SK-N-DZ (cell line): ENCODE measurements at regions not wholly inside any gene's neighbourhood (a gene's known extent, or its start where the extent isn't known, plus 50 kb on each side); places are given as distances from the start of the nearest gene placed in this dataset.

Experiments used
- DNase-seq: peaks from one replicate; pipeline ENCODE4 v3.0.0-alpha.2; 2015; ENCODE audit warnings: low spot score

DNA sequence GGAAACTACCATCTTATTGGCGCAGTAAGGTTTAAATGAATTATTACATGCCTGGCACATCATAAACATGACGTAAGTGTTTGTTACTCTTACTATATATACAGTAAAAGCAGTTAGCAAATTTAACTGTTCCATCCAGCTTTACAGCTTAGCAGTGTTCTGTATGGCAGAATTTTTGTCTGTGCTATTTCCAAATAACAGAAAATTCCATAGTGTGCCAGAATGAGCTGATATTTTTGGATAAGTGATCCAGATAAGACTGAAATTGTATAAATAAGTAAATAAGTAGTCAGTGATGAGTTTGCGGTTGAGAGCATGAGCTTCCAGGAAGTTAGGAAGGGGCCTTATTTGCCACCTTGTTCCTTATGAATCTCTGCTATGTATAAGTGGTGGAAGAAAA is 236.5 kb upstream of the SLC10A2 start:
- DNase-seq, result no peak

GRCh38 chr13:103299079-103299478 is 232.9 kb upstream of the SLC10A2 start:
- no peak for DNase-seq

GRCh38 chr13:103297083-103297482 is 230.9 kb upstream of the SLC10A2 start:
- no peak for DNase-seq

GRCh38 chr13:103291798-103292572 is 225.8 kb upstream of the SLC10A2 start:
- no peak for DNase-seq

GRCh38 chr13:103291226-103291625 is 225.0 kb upstream of the SLC10A2 start:
- no peak for DNase-seq

DNA sequence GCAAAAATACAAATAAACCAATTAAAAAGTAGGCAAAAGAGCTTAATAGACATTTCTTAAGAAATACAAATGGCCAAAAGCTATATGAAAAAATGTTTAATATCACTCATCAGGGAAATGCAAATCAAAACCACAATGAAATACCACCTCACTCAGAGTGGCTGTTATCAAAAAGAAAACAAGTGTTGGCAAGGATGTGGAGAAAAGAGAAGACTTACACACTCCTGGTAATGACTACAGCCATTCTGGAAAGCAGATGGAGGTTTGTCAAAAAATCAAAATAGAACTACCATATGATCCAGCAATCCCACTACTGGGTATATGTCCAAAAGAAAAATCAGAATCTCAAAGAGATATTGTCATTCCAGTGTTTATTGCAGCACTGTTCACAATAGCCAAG is 223.5 kb upstream of the SLC10A2 start:
- DNase-seq, result no peak

DNA sequence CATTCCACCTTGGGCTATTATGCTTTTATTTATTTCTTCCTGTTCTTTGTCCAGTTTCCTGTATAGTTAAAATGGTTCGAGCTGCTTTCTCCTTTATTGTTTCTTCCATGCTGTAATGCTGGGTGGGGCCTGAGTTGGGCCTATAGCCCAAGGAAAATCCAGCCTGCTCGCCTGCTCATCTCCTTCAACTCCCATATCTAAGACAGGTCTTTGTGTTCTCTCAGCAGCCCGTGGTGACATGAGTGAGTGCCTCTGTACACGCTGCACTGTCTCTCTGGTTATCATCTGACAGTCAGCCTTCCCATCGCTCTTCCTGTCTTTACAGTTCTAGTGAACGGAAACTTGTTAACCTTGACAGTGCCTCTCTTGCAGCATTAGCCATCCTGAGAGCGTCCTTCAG is 221.9 kb upstream of the SLC10A2 start:
- no peak for DNase-seq

- DNase-seq, result no peak
Observed at GRCh38 chr13:103287659-103288058, 221.4 kb upstream of the SLC10A2 start.

DNA sequence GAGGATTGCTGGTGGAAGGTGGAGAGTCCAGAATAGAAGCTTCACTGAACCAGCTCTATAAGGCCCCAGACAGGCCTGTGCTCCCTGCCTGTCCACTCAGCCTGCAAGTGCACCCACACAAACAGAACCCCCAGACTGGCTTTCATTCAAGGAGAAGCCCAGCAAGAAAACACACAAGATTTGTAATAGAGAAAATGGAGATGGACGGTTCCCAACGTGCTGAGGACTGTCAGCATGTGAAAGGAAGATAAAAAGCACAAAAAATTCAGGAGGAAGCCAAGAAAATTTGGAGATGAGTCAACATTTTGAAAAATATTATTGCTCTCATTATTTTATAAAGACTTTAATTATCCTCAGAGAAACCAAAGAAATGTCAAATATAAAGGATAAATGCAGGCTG is 218.2 kb upstream of the SLC10A2 start:
- no peak for DNase-seq

DNA sequence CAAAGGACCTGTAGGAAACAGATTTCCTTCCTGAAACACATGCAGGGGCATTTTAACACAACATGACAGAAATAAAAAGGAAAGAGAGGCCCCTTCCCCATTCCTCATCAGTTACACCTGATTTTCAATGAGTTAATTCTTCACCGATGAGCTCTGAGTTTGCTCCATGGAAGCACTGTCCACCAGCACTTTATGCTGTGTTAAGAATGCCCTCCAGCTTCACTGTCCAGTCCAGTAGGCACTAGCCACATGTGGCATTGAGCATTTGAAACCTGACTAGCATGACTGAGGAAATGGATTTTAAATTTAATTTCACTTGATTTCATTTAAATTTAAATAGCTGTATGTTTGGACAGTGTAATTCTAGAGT is 217.2 kb upstream of the SLC10A2 start:
- DNase-seq, result no peak

DNA sequence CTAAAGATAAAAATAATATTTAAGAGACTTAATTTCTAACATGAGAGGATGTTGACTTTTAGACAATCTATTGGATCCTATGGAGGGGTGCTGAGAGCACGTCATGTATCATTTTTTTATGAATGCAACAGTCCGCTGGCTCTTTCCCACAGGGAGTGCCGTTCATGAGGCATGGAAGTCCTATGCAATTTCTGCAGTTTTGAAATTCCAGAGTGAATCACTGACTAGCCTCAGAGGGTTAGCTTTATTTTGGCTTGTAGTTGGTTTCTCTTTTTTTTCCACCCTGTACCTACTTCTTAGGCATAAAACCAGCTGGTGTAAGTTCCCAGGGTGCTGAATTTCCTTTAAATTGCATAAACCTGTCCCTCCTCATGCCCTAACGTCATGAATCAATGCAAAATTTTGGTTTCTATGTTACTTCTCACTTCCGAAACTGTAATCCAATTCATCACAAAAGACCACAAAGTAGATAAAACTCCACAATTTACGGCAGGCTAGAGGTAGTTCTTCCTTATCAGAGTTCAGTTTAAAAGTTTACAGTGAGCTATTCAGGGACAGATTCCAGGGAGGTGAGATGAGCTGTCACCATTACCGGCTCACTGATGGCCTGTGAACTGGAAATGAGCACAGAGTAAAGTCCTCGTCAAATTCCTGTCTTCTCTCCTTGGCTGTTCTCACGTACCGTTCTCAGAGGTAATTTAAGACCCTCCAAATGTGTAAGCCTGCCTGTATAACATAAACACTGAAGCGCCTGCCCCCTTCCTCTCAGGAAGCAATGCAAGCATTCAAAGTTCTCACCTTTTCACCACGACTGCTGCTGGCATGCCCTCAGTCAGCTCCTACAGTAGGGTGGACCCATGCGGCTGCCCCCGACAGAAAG is 216.6 kb upstream of the SLC10A2 start:
- DNase-seq, result no peak

GRCh38 chr13:103277959-103278694 is 211.9 kb upstream of the SLC10A2 start:
- no peak for DNase-seq

GRCh38 chr13:103276775-103277498 is 210.7 kb upstream of the SLC10A2 start:
- DNase-seq, result no peak

DNA sequence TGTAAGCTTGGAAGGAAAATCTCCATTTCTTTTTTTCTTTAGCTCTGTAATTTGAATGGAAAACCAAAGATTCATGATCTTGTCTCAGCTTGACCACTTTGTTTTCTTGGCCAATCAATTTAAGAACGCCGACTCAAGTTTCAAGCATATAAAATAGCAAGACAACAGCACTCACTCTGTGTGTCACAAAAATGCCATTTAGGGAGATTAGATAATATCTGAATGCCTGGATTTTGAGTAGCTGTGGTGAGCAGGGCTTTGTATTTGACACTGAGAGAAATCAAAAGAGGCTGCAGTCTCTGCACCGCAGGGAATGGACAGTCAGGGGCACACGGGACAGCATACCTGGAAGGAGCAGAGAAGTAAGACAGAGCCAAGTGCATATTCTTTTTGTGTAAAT is 209.5 kb upstream of the SLC10A2 start:
- DNase-seq, result peak; percentile 60

GRCh38 chr13:103275081-103275480 is 208.9 kb upstream of the SLC10A2 start:
- DNase-seq, result no peak

DNA sequence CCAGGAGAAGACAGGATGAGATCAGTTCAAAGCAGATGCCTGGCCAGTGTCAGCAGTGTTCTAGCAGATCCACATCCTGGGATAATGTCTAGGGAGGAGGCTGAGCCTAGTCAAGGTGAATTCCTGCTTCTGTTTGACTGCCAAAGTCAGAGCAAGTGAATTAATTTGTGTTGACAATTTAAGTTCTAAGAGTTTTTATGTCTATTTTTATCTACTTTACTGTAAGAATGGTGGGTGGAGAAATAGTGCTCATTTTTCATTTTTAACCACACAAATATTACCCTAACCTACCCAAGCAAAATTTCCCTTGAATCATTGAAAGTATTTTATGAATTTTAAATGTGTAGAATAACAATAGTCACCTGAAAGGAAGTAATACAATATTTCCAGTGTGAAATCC is 207.6 kb upstream of the SLC10A2 start:
- no peak for DNase-seq

GRCh38 chr13:103272770-103273169 is 206.6 kb upstream of the SLC10A2 start:
- DNase-seq, result no peak

DNA sequence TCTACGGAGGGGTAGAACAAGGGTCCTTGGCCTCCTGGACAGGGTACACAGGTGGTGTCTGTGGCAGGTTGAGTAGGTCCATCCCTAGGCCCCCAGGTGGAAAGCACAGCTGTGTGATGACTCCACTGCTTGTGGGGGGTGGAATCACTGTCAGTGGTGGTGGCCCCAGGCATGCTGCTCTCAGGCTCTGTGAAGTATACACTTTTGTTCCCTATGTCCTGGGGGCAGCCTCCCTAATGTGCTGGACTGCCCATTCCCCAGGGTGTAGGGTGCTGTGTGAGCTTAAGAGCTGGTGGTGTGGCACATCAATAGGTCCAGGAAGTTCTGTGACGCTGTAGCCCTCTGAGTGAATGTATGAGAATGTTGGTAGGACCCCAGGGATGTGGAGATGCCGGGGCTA is 197.2 kb upstream of the SLC10A2 start:
- DNase-seq, result no peak

DNA sequence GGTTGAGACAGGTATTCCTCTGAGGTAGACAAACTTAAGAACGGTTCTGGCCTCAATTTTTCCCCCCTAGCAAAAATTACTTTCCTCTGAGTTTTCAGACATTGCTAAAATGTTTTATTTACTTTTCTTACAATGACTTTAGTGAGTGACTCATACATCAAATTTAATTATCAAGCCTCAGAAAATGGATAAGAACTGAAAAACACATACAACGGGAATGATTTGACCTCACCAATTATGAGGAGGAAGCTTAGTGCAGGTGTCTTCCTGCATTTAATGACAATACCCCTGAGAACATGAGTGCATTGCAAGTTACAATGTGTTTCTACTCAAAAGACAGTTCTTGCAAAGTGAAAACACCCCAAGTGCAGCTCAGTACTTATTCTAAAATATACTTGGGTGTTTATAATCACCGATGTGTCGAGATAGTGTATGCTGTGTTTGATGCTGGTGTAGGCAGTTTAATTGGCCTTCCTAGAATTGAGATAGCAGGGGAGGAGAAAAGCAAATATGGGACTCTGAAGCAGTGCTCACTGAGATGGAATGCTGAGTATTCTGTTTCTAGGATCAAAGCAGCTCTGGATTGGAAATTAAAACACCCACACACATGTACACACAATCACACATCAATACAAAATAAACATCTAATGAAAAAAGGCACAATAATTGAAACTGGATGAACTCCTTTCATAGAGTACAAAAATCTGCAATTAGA is 189.5 kb upstream of the SLC10A2 start:
- no peak for DNase-seq

DNA sequence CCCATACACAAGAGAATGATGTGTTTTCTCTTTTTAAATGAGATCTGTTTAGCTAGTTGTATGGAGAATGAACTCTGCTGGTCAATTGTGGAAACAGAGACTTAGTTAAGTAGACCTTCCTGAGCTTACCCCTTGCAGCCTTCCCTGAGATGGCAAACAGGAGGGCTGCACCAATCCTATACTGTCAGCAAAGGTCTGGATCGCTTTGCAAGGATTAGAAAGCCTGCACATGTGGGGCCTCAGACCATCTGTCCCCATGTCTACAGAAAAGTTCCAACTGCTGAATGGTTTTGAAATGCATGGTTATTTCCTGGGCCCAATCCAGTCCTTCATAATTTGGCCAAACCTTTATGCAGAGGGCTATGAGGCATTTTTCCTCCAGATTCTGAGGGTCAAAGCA is 183.9 kb upstream of the SLC10A2 start:
- no peak for DNase-seq
